GM21717 (cell line): ENCODE measurements at regions not wholly inside any gene's neighbourhood (a gene's known extent, or its start where the extent isn't known, plus 50 kb on each side); places are given as distances from the start of the nearest gene placed in this dataset.

Experiments
- ATAC-seq: cut with Tn5 transposase; IDR thresholded peaks from one replicate; pipeline ENCODE4 v1.9.1; 2021; ENCODE audit warnings: mild to moderate bottlenecking, moderate library complexity; ENCODE audit not compliant: unreplicated experiment

- ATAC-seq: no peak
Measured at GRCh38 chr2:144704709-144705095, 184.8 kb upstream of the ZEB2 start.

GRCh38 chr2:144703852-144704708 lies 184.2 kb upstream of the ZEB2 start:
- no peak for ATAC-seq

DNA sequence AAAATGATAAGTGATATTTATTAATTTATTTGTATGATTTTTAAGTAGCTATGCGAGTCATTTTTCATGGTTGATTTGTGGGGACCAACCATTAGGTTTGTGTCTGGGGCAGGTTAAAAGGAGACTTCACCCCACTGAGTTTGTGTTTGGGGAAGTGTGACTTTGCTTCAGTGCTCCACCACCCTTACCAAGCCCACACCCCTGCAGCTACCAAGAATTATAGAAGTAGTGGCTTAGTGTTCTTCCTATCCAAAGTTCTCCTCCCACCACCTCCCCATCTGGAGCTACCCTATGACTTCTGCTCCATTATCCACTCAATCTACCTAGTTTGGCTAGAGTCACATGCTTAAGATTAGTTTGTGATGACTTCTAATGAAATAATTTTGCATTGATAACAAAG lies 182.1 kb upstream of the ZEB2 start:
- no peak for ATAC-seq

DNA sequence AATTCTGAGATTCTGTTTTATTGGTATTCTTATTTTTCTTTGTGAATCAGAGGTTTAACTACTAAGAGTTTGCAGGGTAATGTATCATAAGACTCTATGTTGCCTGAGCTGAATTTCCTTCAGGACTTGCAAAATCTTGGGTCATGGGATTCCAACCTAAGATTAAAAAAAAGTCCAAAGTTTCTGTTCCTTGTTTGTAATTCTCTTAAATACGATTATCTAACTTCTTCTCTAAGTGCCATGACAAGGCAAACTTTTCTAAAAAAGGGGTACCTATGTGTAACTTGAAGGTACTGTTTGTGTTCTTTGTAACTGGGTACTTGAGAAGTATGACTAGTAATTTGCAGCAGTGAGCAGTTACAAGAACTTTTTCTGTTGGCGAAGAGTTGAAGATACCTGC lies 181.3 kb upstream of the ZEB2 start:
- no peak for ATAC-seq

- ATAC-seq: no peak
Measured at GRCh38 chr2:144698156-144698555, 178.2 kb upstream of the ZEB2 start.

GRCh38 chr2:144695657-144696056 lies 175.7 kb upstream of the ZEB2 start:
- no peak for ATAC-seq

- no peak for ATAC-seq
Measured at GRCh38 chr2:144694456-144694855, 174.5 kb upstream of the ZEB2 start.

GRCh38 chr2:144693179-144693578 lies 173.3 kb upstream of the ZEB2 start:
- no peak for ATAC-seq

DNA sequence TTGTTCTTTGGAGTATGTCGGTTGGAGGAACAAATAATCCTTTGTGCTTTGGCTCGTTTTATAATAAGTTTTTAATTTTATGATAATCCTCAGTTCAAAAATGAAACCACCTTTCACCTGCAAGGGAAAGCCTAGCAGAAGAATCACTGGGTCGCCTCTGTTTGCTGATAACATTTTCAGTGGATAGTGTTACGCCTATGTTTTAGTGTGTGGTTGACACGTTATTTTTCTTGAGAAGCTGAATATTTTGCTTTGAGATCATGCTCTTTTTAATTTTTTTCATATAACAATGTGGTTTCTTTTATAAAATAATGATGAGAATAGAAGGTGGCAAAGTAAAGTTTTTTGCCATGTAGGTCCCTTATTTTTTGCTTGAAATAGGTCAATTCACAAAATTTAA lies 172.7 kb upstream of the ZEB2 start:
- no peak for ATAC-seq

DNA sequence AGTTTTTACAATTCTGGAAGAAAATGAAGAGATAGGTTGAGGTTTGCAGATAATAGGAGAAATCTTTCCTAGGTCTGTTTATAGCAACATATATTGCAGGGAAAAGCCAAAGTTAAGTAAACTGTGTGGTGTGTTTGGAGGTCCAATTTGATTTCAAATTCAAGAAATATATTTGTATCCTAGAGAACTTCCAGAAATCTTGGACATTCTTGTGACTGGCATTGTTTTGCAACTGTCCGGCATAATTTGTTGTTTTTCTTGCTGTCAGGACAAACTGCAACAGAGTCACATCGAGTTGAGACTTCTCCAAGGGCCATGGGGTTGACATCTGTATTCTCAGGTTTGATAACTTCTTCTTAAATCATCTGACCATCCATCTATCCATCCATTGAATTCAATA lies 170.9 kb upstream of the ZEB2 start:
- no peak for ATAC-seq

GRCh38 chr2:144686518-144687215 lies 166.7 kb upstream of the ZEB2 start:
- ATAC-seq: no peak

DNA sequence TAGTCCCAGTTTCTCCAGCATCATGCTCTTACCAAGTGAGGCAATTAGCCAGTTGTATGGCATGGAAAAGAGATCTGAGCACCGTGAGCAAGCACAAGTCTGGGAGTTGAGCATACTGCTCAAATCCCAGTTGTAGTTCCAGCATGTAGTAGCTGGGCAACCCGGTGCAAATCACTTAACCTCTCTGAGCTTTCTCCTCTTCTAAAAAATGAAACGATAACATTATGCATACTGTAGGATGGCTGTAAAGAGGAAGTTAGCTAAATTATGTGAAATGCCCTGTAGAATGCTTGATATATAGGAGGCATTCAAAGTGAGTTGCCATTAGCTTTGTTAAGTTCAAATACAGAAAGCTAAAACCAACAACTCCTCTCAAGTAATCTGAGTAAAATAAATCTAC lies 164.0 kb upstream of the ZEB2 start:
- no peak for ATAC-seq

GRCh38 chr2:144683107-144683753 lies 163.3 kb upstream of the ZEB2 start:
- no peak for ATAC-seq

- no peak for ATAC-seq
Measured at GRCh38 chr2:144682248-144682647, 162.3 kb upstream of the ZEB2 start.

DNA sequence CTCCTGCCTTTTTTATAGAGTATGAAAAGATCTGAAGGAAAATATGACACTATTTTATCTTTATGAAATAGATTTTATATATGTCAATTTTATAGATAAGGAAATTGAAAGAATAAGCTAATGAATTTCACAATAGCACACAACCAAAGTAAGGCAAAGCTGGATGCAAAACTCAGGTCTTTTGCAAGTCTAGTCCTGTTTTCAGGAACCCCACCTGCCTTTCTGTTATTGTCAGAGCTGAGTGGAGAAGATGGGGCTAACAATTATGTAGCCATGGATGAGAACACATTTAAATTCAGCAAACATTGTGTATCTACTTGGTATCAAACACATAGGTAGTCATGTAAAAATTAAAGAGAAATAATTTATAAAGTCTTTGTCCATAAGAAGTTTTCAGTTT lies 161.5 kb upstream of the ZEB2 start:
- no peak for ATAC-seq

- ATAC-seq: no peak
Measured at GRCh38 chr2:144679942-144680341, 160.0 kb upstream of the ZEB2 start.

DNA sequence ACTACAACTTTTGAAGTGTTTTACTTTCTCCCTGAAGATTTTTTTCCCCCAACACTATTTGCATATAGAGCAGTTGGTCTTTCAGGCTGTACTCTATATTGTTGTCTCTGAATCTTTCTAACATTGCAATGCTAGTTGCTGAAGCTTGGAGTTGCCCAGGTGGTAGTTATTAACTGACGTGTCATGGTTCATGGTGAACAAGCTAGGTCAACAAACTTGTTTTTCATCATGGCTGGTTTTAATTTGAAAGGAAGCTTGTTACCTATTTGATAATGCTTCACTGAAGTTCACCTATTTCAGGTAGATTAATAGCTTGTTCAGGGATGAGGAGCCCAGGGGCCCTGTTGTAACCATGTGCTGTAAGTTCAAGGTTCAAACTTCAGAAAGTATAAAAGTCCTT lies 158.8 kb upstream of the ZEB2 start:
- ATAC-seq: no peak

- ATAC-seq: no peak
Measured at GRCh38 chr2:144675731-144676130, 155.8 kb upstream of the ZEB2 start.

GRCh38 chr2:144675331-144675730 lies 155.4 kb upstream of the ZEB2 start:
- no peak for ATAC-seq

- ATAC-seq: no peak
Measured at GRCh38 chr2:144674071-144674470, 154.2 kb upstream of the ZEB2 start.

DNA sequence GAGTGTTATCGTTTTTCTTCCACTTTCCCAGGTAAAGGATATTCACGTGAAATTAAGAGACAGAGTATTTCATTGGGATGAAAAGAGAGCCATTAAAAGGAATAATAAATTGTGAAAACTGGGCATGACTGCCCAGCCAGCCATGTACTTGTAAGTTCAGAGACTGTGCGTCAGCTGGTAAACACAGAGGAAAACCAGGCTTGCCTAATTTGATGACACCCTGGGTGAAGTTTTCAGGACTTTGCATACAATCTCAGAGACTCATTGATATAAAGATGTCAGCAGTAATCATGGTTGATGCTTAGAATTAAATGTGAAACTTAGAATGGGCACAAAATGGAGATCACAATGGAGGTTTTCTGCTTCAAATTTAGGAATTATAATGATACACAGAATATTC lies 153.5 kb upstream of the ZEB2 start:
- no peak for ATAC-seq
